Stimulated activated CD4-positive, alpha-beta T cell treated with anti-CD3 and anti-CD28 coated beads, Interleukin-15, amount 100 ng/mL, for 24 hours (primary cell): ENCODE measurements at regions not wholly inside any gene's neighbourhood (a gene's known extent, or its start where the extent isn't known, plus 50 kb on each side); places are given as distances from the start of the nearest gene placed in this dataset.
"Not testable (repeated sequence)": the region's sequence is repeated elsewhere in the genome, so short reads cannot be mapped to it uniquely, and the experiment has no call there.

Source experiments
- DNase-seq: peaks from one replicate; pipeline ENCODE4 v3.0.0-alpha.2; 2020

DNA sequence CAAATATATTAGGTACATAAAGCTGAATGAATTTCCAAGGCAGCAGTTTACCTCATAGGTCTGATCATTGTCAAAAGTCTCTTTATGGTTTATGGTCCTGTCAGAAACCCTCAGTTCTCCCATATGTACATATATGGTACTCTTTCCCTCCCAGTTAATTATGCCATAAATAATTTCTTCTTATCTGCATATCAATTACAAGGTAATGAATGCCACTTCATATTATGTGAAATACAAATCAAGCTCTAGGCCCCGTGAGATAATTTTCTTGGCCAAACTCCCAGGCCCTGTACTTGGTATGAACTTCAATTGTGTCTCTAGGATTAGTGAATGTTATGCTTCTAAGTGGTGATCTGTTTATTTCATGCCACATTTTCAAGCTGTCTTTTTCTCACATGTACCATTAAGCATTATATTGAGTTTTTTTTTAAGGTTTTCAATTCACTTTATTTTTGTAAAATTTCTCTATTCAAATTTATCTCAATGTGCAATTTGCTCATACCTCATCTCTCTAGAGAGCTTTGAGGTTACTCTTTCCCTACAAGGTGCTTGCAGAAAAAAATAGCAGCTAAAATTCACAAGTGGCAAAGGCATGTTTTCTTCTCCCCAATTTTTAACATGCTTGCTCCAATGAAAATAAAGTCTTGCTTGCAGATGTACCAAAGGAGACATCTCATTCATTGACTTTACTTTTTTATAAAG lies 430.6 kb upstream of the VRK2 start:
- DNase-seq, result no peak

DNA sequence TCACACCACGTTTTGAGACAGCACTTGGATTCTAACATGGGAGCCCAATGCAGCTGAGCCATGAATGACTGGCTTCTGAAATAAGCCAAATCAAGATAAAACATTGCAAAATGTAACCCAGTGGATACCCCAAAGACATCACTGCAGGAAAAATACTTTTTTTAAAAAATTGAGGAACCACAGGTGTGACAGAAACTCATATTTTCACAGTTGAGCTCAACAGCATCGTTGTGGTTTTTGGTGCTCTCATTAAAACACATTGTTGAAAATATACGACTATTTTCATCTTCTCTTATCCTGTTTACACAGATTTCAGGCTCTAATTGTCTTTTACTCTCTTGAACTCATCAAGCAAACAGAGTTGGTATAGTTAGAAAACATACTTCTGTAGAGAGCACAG lies 429.3 kb upstream of the VRK2 start:
- DNase-seq, result no peak

DNA sequence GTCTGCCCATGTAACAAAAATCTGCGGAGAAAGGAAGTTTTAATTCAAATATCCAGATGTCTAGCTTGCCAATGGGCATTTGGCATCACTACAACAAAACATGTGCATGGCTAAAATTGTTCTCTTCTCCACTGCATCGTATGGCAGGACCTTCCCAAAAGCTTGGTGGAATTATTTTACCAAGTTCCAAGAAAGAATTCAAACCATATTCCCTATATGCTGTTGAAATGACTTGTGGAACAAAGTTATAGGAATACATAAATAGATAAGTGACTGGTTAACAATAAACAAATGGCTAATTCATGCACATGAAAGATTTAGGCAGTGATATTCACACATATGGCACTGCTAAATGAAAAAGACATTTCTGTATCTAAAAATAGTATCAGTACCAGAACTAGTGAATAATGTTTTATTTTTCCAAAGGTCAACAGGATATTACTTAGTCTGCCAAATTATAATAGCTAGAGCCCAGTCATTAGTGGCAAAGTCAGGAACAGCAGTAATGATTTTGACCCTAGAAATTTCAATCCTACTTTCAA lies 425.4 kb upstream of the VRK2 start:
- no peak for DNase-seq

DNA sequence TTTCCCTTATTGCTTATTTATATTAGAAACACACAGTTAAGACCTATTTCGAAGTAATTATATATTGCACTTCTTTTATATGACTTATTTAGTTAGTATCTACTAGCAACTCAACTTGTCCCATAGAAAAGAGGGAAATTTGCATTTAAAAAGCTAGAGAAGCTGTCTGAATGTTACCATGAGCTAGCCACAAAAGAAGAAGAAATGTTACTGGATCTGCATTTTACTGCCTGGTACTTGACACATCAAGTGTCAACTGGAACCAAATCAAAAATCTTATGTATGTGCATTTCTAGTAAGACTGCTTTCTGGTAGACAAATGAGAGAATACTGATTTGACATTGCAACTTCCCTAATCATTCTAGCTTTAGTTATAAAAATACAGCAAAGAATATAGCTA lies 424.6 kb upstream of the VRK2 start:
- DNase-seq, result no peak

DNA sequence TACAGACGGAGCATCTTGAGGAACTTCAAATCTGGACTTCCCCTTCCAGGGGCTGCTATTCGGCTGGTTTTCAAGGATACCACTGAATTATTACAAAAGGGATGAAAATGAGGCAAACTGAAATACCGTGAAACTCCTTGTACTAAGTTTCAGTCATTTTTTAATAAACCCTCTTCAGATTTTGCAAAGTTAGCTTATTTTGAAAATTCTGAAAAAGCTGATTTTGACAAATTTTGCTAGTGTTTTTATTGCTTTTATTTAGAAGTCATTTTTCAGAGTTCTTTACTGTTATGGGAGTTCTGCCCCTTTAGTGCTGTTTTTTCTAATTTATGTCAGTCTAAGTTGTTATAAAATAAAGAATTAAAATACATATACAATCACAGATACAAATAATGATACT lies 390.4 kb upstream of the VRK2 start:
- DNase-seq, result no peak

DNA sequence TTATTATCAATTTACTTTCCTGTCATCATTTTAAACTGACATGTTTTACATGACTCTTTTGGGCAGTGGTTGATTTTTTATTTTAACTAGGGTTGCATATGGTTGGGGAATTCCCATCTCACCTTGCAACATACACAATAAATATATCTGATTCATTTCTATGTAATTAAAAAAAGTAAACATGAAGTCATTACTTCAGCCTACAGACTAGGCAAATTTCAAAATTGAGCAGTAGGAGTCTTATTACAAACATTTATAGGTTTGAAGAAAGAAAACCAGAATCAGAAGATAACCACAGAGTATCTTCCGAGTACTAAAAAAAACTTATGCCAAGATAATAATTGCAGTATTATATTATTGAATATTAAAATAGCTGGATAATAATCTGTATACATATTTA lies 377.0 kb upstream of the VRK2 start:
- no peak for DNase-seq

DNA sequence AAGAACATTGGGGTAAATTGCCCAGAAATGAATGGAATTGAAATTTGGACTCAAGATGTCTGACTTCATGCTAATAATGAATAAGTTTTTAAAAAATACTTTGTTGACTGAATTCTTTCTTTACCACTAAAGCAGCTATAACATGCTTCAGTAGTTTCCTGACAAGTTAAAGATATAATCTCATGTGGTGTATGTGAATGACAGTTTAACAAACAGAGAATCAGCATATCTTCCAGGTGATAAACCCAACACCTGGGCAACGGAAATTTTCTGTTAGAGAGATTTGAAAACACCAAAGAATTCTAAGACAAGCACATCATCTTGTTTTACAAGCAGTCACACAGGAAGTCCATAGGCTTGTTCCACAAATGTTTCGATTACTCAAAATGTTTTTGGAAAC lies 372.6 kb upstream of the VRK2 start:
- DNase-seq, result no peak

DNA sequence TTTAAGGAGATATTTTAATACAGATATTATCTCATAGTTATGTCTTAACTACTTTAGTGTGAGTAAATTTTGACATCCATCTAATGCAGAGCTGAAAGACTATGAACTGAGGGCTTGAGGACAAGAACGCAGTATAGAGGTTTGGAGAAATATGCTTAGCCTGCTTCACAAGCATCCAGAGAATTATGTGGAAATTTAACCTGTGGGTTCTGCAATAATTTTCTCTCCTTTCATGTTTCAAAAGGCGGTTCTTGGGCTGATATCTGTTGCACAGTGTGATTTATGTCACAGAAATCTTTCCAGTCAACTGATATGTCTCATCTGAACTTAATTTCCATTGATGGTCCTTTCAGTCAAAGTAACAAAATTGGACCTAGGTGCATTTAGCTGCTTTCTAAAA lies 371.9 kb upstream of the VRK2 start:
- DNase-seq, result no peak

DNA sequence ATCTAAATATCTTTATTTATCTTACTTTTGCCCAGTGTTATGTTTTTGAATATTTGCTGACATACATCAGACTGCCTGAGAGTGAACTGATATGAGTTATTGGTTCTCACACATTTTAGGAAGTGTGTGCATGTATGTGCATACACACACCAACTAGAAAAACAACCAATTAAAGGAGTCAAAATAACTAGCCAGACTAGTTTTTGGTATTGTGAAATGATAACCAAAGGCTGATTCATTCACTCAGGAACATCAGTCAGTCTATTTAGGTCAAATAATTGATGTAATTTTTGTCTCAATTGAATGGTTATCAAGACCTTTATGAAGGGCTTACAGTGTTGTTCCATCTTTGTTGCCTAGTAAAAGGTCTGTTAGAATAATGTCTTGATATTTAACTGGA lies 369.3 kb upstream of the VRK2 start:
- DNase-seq, result no peak

DNA sequence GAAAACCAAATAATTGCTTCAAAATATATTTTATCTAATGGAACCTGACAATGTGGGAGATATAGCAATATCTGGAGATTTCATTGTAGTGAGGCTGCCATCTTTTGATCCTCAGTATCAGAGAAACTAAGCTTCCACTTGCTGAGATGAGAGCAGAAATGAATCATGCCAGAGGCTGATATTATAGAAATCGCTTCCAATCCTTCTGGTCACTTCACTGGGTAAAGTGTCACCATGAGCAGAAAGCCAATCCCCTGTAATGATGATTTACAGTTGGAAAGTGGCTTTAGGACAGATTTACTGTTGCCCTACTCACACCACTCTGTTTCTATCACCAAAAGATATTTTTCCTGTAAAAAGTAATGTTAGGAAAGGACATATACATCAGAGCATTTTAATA lies 365.0 kb upstream of the VRK2 start:
- DNase-seq, result no peak

DNA sequence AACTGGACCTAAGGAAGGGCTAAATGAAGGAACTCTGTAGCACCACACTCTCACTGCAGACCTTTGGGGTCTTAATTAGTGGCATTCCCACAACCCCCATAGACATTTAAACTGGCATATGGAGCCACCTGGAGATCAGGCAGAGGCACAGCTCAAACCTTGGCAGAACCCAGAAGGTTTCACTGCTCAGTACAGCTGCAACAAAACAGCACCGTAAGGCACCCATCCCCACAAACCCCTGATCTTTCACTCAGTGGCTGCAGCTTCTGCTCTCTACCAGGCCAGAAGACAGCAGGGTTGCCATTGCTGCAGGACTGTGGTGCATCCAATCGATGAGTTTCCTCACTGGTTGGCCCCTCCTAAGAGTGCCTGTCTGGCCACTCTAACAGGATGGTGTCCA lies 361.6 kb upstream of the VRK2 start:
- no peak for DNase-seq

DNA sequence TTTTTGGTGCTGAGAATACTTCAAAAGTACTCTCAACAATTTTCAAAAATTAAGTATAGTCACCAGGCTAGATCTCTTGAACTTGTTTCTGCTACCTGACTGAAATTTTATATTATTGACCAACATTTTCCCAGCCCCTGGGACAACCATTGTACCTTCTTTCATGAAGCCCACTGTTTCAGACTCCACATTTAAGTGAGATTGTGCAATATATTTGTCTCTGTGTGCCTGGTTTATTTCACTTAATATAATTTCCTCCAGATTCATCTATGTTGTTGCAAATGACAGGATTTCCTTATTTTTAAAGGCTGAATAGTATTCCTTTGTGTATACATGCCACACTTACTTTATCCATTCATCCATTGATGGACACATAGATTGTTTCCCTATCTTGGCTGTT lies 354.2 kb upstream of the VRK2 start:
- DNase-seq, result no peak

DNA sequence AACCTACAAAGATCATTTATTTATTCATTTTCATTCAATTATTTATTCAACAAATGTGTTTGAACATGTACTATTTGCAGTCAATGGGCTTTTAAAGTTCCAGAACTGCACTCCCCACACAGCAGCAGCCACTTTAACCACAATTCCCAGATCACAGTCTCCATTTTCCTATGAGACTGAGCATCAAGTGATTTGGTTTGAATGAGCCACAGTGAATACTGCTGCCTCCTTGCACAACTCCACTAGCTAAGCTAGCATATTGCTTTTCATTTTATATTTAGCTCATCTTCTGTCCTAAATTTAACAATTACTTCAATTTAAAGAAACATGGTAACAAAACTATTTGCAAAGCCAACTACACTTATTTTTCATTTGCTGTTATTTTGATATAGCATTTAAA lies 353.4 kb upstream of the VRK2 start:
- no peak for DNase-seq

DNA sequence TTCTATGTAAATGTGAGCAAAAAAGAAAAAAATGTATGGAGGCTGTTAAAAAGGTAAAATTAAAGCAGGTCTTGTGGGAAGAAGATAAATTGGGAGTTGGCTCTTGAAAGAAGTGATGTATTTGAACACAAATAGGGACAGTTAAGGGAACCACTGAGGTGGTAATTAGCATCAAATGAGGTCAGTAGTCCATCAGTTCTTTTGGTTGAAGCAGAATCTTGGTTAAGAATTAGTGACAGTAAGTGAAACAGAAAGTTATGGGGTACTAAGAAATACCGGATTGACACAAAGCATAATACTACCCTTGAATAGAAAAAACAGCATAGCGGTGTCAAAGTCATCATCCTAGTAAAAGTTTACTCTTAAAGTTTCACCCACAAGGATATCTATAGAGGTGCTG lies 352.6 kb upstream of the VRK2 start:
- DNase-seq, result no peak

DNA sequence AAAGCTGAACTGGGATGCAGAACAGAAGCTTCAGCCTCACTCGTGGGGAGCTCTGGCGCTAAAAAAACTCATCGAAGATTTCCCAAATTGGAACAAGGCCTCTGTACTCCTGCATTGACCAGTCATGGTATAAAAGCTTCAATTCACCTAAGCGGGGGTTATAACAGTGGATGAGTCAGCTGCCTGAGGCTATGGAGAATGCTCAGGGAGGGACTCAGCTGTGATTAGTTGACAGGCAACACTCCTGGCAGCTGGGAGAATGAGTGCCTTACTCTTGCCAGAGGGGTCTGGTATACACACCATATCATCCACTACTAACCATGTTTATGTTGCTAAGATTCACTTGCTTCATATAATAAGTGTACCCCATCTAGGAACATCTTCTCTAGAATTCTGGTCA lies 350.6 kb upstream of the VRK2 start:
- no peak for DNase-seq

DNA sequence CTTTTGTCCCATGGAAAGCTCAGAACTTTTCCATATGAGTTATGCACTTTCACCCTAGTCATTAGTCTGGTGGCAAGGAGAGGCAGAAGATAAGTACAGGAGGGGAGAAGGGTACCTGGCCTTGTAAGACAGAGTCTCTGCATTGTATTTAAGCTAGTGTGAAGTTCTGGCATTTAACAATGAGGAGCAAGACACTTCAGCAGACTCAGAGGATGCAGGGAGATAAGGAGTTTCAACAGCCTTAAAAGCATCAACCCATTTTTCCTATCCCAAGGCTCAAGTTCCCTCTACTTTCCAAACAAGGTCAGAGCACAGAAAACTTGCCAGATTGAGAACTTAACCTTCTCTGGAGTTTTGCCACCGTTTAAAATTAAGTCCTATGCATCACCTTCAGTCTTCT lies 348.2 kb upstream of the VRK2 start:
- DNase-seq, result no peak

DNA sequence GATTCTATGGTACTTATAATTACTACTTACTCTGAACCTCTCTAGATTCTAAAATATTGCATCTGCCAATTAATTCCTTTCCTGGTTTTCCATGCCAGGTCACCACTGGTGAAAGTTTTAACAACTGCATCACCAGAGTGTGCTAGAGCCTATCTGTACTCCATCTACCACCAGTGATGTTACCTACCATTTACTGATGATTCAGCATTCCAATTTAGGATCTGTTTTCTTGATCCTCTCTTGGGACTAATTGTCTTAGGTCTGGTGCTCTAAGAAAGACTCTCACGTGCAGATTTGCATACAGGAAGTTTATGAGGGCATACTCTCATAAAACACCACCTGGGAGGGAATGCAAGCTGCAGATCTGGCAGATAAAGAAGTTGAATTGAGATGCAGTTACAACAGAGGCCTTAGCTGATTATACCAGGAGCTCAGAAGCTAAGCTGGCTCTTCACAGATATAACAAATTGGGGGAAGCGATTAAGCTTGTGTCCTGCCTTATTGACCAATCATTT lies 347.6 kb upstream of the VRK2 start:
- DNase-seq, result no peak

DNA sequence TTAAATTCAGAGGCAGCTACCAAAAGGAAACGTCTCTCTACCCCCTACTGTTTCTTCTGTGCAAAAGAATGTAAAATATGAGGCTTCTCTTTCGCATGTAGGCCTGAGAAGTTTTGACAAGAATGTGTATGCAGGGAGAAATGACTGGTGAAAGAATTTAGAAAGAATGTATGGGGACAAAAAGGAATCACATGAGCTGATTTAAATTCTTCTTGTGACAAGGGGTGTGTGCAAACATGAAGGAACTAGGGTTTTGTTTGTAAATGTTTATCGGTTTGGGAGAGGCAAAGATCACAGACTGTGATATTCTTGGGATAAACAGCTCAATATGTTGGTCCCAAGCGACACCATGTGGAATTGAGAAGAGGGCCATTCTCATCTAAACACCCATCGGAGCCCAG lies 345.2 kb upstream of the VRK2 start:
- DNase-seq, result no peak

DNA sequence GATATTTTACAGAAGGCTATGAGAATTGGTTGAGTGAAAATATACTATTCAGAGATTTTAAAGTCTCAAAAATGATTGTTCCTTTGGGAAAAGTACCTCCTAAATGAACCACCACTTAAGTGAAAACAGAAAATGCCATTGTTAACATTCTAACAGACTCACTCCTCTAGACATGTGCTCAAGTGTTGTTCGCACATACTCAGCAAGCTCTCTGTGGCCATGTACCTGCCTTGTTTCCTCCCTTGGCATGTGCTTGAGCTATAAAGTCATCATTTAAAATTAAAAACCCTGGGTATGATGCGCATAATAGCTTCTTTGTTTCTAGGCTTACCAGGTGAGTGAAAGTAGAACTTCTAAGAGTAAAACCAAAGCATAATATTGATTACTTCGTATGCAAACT lies 343.2 kb upstream of the VRK2 start:
- DNase-seq, result no peak

DNA sequence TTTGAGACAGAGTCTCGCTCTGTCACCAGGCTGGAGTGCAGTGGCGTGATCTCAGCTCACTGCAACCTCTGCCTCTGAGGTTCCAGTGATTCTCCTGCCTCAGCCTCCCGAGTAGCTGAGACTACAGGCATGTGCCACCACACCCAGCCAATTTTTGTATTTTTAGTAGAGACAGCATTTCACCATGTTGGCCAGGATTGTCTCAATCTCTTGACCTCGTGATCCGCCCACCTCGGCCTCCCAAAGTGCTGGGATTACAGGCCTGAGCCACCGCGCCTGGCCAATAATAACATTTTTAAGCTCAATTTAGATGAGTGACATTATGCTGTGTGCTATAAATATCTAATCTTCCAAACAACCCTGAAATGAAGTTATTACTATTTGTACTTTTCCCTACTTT lies 338.8 kb upstream of the VRK2 start:
- DNase-seq, result not testable (repeated sequence)

DNA sequence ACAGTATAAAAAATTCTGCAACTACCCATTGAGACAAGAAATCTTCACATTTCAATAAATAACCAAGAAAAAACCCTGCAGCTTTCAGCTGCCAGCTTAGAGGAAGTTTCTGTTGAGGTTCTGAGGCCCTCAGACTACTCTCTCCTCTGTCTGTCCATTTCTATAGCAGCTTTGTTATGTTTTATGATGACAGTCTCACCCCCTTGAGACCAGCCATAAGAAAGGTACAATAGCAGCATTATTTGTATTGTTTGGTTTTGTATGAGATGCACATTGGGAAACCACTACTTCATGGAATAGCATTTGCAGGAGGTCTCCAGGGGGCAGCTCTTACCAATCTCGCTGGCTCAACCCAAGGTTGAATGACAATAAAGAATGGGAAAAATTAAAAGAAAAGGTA lies 334.6 kb upstream of the VRK2 start:
- no peak for DNase-seq

DNA sequence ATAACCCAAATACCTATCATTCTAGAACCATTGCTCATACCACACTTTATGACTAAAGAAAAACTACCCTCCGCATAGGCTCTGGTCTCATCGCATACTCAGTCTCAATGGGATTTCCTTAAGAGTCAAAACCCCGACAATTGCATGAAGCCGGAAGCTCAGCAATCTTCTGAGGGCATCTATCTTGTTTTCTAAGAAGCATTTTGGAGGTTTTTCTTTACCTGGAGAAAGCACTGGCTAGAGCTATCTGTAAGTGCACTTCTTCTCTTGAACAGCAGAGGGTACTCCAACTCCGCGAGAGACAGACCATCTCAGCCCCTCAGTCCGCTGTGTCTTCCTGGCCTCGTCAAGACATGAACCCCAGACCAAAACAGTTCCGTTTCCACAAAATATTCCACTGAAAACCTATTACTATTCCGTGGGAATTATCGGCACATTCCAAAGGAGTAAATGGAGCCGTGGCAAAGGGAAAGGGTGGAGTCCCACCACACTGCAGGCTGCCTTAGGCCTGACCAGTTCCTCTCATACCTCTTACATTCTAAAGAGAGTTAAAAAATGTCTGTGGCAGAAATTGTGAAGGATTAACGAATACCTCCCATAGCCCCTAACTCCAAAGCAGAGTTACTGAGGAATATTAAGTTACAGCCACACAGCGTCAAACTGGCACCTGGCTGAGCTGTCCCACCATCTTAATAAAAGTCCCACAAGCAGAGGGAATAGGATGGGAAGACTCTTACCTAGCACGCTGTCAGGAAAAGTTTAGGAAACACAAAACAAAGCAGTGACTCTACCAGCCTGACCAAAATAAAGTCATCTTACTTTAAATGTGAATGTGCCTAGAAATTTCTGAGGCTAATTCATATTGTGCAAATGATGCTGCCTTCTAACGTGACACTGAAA lies 325.6 kb upstream of the VRK2 start:
- peak; percentile 28 for DNase-seq

DNA sequence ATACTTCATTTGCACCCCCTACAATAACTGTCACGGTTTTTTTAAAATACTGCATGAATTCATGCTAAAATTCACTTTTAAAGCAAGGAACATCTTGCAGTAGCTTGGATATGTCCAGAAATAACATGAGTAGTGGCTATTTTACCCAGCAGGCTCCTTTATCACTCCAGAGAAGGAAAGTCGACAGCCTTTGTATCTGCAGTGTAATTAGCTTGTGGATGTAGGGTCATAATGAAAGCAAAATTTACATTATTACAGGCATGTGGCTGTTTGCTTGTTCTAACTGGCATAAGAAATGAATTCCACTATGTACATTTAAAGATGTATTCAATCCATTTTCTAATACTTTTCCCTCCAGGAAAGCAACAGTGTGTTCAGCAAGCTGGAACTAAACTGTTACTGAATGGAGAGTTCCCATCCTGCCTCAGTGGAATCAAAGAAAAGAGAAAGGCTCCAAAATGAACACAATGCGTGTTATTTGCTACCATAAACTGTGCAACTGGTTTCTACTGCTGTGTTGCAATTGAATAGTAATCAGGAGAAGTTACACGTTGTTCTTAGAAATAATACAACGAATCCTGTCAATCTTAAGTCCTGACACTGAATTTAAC lies 321.2 kb upstream of the VRK2 start:
- DNase-seq, result no peak

DNA sequence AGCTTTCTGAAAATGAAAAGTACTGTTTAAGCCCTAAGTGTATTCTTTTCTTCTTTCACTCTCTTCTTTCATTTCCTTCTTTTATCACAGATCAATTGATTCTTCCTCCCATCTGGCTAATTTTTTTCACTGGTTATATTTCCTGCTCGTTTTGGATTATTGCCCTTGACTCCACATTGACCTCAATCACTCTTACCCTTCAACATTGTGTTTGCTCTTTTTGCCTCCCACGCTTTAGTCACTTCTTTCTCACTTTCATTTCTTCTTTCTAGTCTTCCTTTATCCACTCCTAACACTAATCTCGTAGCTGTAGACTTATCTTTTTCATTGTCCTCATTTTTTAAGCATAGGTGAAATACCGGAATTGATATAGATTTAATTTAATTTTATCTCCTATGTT lies 320.3 kb upstream of the VRK2 start:
- no peak for DNase-seq
